ENCODE measurements at regions not wholly inside any gene's neighbourhood (a gene's known extent, or its start where the extent isn't known, plus 50 kb on each side); places are given as distances from the start of the nearest gene placed in this dataset.

DNA sequence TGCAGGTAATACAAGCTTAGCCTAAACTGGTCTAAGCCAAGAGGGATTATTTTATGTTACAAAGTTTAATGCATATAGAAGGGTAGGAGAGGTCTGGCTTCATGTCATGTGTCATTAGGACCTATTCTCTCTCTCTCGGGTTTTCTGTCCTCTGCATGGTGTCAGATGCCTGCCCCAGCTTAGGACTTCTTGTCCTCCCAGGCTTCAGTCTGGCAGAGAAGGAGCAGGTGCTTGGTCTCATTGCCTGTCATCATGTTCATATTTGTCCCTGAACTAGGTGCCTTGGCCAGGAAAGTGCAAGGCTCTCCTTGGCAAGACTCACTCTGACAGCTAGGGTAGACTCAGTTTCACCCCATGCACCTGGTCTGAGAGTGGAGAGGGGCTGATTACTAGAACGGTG lies 126.3 kb downstream of the ADAMTS15 start:
- peaks cover 0 to 3% (median 0%) of the 10 kb centered on the region in 4 donors for H3K27me3 ChIP-seq (ENCODE audit: control insufficient read depth in 4 of 4, insufficient read depth in 4 of 4, low read length in 3 of 4)
- no peak for DNase-seq (ENCODE audit: low spot score)
- no peak overlapping the region for H3K9ac ChIP-seq (ENCODE audit: low read depth in 1 of 2, low read length in 2 of 2)
- no peak for TF ChIP-seq FOXA2 (IDR thresholded peaks at IDR 0.05)
- no peak for TF ChIP-seq NR2F2 (IDR thresholded peaks at IDR 0.05)
- no peak for TF ChIP-seq TAF1 (conservative IDR thresholded peaks at IDR 0.05)
- TF ChIP-seq, protein P1, sequence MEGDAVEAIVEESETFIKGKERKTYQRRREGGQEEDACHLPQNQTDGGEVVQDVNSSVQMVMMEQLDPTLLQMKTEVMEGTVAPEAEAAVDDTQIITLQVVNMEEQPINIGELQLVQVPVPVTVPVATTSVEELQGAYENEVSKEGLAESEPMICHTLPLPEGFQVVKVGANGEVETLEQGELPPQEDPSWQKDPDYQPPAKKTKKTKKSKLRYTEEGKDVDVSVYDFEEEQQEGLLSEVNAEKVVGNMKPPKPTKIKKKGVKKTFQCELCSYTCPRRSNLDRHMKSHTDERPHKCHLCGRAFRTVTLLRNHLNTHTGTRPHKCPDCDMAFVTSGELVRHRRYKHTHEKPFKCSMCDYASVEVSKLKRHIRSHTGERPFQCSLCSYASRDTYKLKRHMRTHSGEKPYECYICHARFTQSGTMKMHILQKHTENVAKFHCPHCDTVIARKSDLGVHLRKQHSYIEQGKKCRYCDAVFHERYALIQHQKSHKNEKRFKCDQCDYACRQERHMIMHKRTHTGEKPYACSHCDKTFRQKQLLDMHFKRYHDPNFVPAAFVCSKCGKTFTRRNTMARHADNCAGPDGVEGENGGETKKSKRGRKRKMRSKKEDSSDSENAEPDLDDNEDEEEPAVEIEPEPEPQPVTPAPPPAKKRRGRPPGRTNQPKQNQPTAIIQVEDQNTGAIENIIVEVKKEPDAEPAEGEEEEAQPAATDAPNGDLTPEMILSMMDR (IDR thresholded peaks at IDR 0.05; ENCODE audit: low read depth, low read length, missing input control), result no peak
- TF ChIP-seq RAD21 (IDR thresholded peaks at IDR 0.05), result no peak
- no peak for TF ChIP-seq HNF4A (conservative IDR thresholded peaks at IDR 0.05)
- no peak for TF ChIP-seq RXRA (IDR thresholded peaks at IDR 0.05)
- TF ChIP-seq, protein P2, sequence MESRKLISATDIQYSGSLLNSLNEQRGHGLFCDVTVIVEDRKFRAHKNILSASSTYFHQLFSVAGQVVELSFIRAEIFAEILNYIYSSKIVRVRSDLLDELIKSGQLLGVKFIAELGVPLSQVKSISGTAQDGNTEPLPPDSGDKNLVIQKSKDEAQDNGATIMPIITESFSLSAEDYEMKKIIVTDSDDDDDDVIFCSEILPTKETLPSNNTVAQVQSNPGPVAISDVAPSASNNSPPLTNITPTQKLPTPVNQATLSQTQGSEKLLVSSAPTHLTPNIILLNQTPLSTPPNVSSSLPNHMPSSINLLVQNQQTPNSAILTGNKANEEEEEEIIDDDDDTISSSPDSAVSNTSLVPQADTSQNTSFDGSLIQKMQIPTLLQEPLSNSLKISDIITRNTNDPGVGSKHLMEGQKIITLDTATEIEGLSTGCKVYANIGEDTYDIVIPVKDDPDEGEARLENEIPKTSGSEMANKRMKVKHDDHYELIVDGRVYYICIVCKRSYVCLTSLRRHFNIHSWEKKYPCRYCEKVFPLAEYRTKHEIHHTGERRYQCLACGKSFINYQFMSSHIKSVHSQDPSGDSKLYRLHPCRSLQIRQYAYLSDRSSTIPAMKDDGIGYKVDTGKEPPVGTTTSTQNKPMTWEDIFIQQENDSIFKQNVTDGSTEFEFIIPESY (IDR thresholded peaks at IDR 0.05), result no peak
- no peak for TF ChIP-seq SP1 (IDR thresholded peaks at IDR 0.05)
- TF ChIP-seq EGR1 (IDR thresholded peaks at IDR 0.05; ENCODE audit: low read depth in 2 of 2), result no peak
- TF ChIP-seq HNF4G (IDR thresholded peaks at IDR 0.05), result no peak
- TF ChIP-seq YY1 (IDR thresholded peaks at IDR 0.05), result no peak
- TF ChIP-seq, protein P3, sequence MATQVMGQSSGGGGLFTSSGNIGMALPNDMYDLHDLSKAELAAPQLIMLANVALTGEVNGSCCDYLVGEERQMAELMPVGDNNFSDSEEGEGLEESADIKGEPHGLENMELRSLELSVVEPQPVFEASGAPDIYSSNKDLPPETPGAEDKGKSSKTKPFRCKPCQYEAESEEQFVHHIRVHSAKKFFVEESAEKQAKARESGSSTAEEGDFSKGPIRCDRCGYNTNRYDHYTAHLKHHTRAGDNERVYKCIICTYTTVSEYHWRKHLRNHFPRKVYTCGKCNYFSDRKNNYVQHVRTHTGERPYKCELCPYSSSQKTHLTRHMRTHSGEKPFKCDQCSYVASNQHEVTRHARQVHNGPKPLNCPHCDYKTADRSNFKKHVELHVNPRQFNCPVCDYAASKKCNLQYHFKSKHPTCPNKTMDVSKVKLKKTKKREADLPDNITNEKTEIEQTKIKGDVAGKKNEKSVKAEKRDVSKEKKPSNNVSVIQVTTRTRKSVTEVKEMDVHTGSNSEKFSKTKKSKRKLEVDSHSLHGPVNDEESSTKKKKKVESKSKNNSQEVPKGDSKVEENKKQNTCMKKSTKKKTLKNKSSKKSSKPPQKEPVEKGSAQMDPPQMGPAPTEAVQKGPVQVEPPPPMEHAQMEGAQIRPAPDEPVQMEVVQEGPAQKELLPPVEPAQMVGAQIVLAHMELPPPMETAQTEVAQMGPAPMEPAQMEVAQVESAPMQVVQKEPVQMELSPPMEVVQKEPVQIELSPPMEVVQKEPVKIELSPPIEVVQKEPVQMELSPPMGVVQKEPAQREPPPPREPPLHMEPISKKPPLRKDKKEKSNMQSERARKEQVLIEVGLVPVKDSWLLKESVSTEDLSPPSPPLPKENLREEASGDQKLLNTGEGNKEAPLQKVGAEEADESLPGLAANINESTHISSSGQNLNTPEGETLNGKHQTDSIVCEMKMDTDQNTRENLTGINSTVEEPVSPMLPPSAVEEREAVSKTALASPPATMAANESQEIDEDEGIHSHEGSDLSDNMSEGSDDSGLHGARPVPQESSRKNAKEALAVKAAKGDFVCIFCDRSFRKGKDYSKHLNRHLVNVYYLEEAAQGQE (IDR thresholded peaks at IDR 0.05), result no peak
- no peak for TF ChIP-seq GABPA (IDR thresholded peaks at IDR 0.05 in 1 of 2, conservative IDR thresholded peaks at IDR 0.05 in 1 of 2)
- TF ChIP-seq, protein P4, sequence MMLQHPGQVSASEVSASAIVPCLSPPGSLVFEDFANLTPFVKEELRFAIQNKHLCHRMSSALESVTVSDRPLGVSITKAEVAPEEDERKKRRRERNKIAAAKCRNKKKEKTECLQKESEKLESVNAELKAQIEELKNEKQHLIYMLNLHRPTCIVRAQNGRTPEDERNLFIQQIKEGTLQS (IDR thresholded peaks at IDR 0.05), result no peak
- TF ChIP-seq FOXA1 (IDR thresholded peaks at IDR 0.05), result no peak
- no peak for TF ChIP-seq JUND (IDR thresholded peaks at IDR 0.05)
- TF ChIP-seq, protein P5, sequence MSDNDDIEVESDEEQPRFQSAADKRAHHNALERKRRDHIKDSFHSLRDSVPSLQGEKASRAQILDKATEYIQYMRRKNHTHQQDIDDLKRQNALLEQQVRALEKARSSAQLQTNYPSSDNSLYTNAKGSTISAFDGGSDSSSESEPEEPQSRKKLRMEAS (IDR thresholded peaks at IDR 0.05), result no peak
- H3K36me3 ChIP-seq (ENCODE audit: control insufficient read depth in 4 of 4, insufficient read depth in 3 of 4, low read depth in 1 of 4, low read length in 3 of 4), result no peaks in the 10 kb centered on the region
- H3K4me3 ChIP-seq (ENCODE audit: low read depth in 1 of 3, low read length in 3 of 3), result no peak overlapping the region
- peaks cover 0 to 2% (median 0%) of the 10 kb centered on the region in 4 donors for H3K9me3 ChIP-seq (ENCODE audit: control insufficient read depth in 4 of 4, low read length in 3 of 4)
- no peak overlapping the region for H3K27ac ChIP-seq (ENCODE audit: low read depth in 1 of 2, low read length in 2 of 2)
- WGBS, result 75% methylated on average over 2 of the region's 2 CpGs
- H3K4me1 ChIP-seq (ENCODE audit: control insufficient read depth in 4 of 4, insufficient read depth in 4 of 4, low read length in 3 of 4), result no peaks in the 10 kb centered on the region
